Activated CD4-positive, alpha-beta memory T cell treated with anti-CD3 and anti-CD28 coated beads, Interleukin-2, amount 10 ng/mL, durations not matched to agents 7 days and 5 days (primary cell): ENCODE measurements at regions not wholly inside any gene's neighbourhood (a gene's known extent, or its start where the extent isn't known, plus 50 kb on each side); places are given as distances from the start of the nearest gene placed in this dataset.
"Not testable (repeated sequence)": the region's sequence is repeated elsewhere in the genome, so short reads cannot be mapped to it uniquely, and the experiment has no call there.

Source experiments
- CTCF ChIA-PET: fragments of 350-600 bp; sonication (Branson Sonifier 250); formaldehyde crosslinking; loops from one replicate; lab custom pipeline; 2021; ENCODE audit warnings: antibody characterized with exemption, inconsistent platforms; lab: Charles Lee
- POLR2A ChIA-PET: fragments of 350-600 bp; sonication (Branson Sonifier 250); formaldehyde crosslinking; loops from one replicate; lab custom pipeline; 2021; ENCODE audit warnings: antibody characterized with exemption; lab: Charles Lee
- DNase-seq: peaks from one replicate; pipeline ENCODE4 v3.0.0-alpha.2; 2020
- H3K27ac Mint-ChIP-seq: one replicate; pipeline ENCODE4 v1.8.0; 2021; ENCODE audit warnings: mild to moderate bottlenecking, mixed read lengths
- H3K27me3 Mint-ChIP-seq: one replicate; pipeline ENCODE4 v1.8.0; 2021; ENCODE audit warnings: mixed read lengths
- H3K36me3 Mint-ChIP-seq: one replicate; pipeline ENCODE4 v1.8.0; 2021; ENCODE audit warnings: low read depth, mixed read lengths
- H3K4me1 Mint-ChIP-seq: one replicate; pipeline ENCODE4 v1.8.0; 2021; ENCODE audit warnings: mixed read lengths
- H3K4me3 Mint-ChIP-seq: one replicate; pipeline ENCODE4 v1.8.0; 2021; ENCODE audit warnings: mild to moderate bottlenecking, mixed read lengths
- H3K9me3 Mint-ChIP-seq: one replicate; pipeline ENCODE4 v1.8.0; 2021; ENCODE audit warnings: mixed read lengths

- no peaks in the 10 kb centered on the region for H3K27me3 Mint-ChIP-seq
- no peaks in the 10 kb centered on the region for H3K36me3 Mint-ChIP-seq
- no peak for DNase-seq
- H3K4me3 Mint-ChIP-seq: no peak overlapping the region
- no peaks in the 10 kb centered on the region for H3K4me1 Mint-ChIP-seq
- ChIA-PET CTCF (no interaction called here), POLR2A (no interaction called here)
- peaks cover 5% of the 10 kb centered on the region for H3K9me3 Mint-ChIP-seq
- H3K27ac Mint-ChIP-seq: no peak overlapping the region
Observed at GRCh38 chr7:79922894-79923293, 211.7 kb upstream of the GNAI1 start.

GRCh38 chr7:79921976-79922375 is 212.7 kb upstream of the GNAI1 start:
- H3K36me3 Mint-ChIP-seq: no peaks in the 10 kb centered on the region
- no peaks in the 10 kb centered on the region for H3K27me3 Mint-ChIP-seq
- H3K4me1 Mint-ChIP-seq: no peaks in the 10 kb centered on the region
- DNase-seq: no peak
- peaks cover 5% of the 10 kb centered on the region for H3K9me3 Mint-ChIP-seq
- ChIA-PET CTCF (no interaction called here), POLR2A (no interaction called here)
- H3K27ac Mint-ChIP-seq: no peak overlapping the region
- no peak overlapping the region for H3K4me3 Mint-ChIP-seq

- POLR2A ChIA-PET, H3K27ac Mint-ChIP-seq, H3K27me3 Mint-ChIP-seq, H3K4me1 Mint-ChIP-seq, H3K36me3 Mint-ChIP-seq, CTCF ChIA-PET, H3K4me3 Mint-ChIP-seq, DNase-seq: not testable (repeated sequence)
- peaks cover 10% of the 10 kb centered on the region for H3K9me3 Mint-ChIP-seq
Observed at GRCh38 chr7:79918632-79919031, 216.0 kb upstream of the GNAI1 start.

- H3K4me3 Mint-ChIP-seq, CTCF ChIA-PET, H3K4me1 Mint-ChIP-seq, H3K27me3 Mint-ChIP-seq, H3K9me3 Mint-ChIP-seq, H3K36me3 Mint-ChIP-seq, POLR2A ChIA-PET, DNase-seq, H3K27ac Mint-ChIP-seq: not testable (repeated sequence)
Observed at GRCh38 chr7:79915346-79915745, 219.3 kb upstream of the GNAI1 start.

- Mint-ChIP-seq H3K4me1 (no peaks in the 10 kb centered on the region), H3K27ac (no peak overlapping the region), H3K27me3 (no peaks in the 10 kb centered on the region), H3K36me3 (no peaks in the 10 kb centered on the region), H3K9me3 (peaks cover 7% of the 10 kb centered on the region), H3K4me3 (no peak overlapping the region)
- no peak for DNase-seq
- ChIA-PET CTCF (no interaction called here), POLR2A (no interaction called here)
Observed at GRCh38 chr7:79912213-79912633, 222.4 kb upstream of the GNAI1 start.

GRCh38 chr7:79911420-79911819 is 223.2 kb upstream of the GNAI1 start:
- Mint-ChIP-seq H3K4me1 (no peaks in the 10 kb centered on the region), H3K27ac (no peak overlapping the region), H3K27me3 (no peaks in the 10 kb centered on the region), H3K4me3 (no peak overlapping the region), H3K9me3 (peaks cover 5% of the 10 kb centered on the region), H3K36me3 (no peaks in the 10 kb centered on the region)
- POLR2A ChIA-PET: no interaction called here
- DNase-seq: no peak
- CTCF ChIA-PET: no interaction called here

- Mint-ChIP-seq H3K27ac (no peak overlapping the region), H3K36me3 (no peaks in the 10 kb centered on the region), H3K4me3 (no peak overlapping the region), H3K27me3 (no peaks in the 10 kb centered on the region), H3K9me3 (peaks cover 2% of the 10 kb centered on the region), H3K4me1 (no peaks in the 10 kb centered on the region)
- POLR2A ChIA-PET: no interaction called here
- no peak for DNase-seq
- CTCF ChIA-PET: no interaction called here
Observed at GRCh38 chr7:79909176-79909575, 225.5 kb upstream of the GNAI1 start.

- DNase-seq: no peak
- H3K4me1 Mint-ChIP-seq: no peaks in the 10 kb centered on the region
- peaks cover 2% of the 10 kb centered on the region for H3K9me3 Mint-ChIP-seq
- ChIA-PET CTCF (no interaction called here), POLR2A (no interaction called here)
- no peaks in the 10 kb centered on the region for H3K36me3 Mint-ChIP-seq
- no peak overlapping the region for H3K27ac Mint-ChIP-seq
- H3K27me3 Mint-ChIP-seq: no peaks in the 10 kb centered on the region
- no peak overlapping the region for H3K4me3 Mint-ChIP-seq
Observed at GRCh38 chr7:79897166-79897565, 237.5 kb upstream of the GNAI1 start.

GRCh38 chr7:79893991-79894390 is 240.6 kb upstream of the GNAI1 start:
- POLR2A ChIA-PET: no interaction called here
- Mint-ChIP-seq H3K4me1 (no peaks in the 10 kb centered on the region), H3K9me3 (no peaks in the 10 kb centered on the region), H3K4me3 (no peak overlapping the region), H3K36me3 (no peaks in the 10 kb centered on the region), H3K27ac (no peak overlapping the region), H3K27me3 (no peaks in the 10 kb centered on the region)
- DNase-seq: no peak
- CTCF ChIA-PET: no interaction called here

GRCh38 chr7:79882922-79883321 is 251.7 kb upstream of the GNAI1 start:
- Mint-ChIP-seq H3K4me3 (no peak overlapping the region), H3K27me3 (no peaks in the 10 kb centered on the region)

GRCh38 chr7:79880312-79880711 is 254.3 kb upstream of the GNAI1 start:
- H3K4me3 Mint-ChIP-seq: no peak overlapping the region
- H3K36me3 Mint-ChIP-seq: no peaks in the 10 kb centered on the region
- no peak overlapping the region for H3K27ac Mint-ChIP-seq
- DNase-seq: no peak
- no peaks in the 10 kb centered on the region for H3K4me1 Mint-ChIP-seq
- ChIA-PET POLR2A (no interaction called here), CTCF (no interaction called here)
- no peaks in the 10 kb centered on the region for H3K27me3 Mint-ChIP-seq
- no peaks in the 10 kb centered on the region for H3K9me3 Mint-ChIP-seq

More at GRCh38 chr7:79882922-79883321, 251.7 kb upstream of the GNAI1 start:
- no peaks in the 10 kb centered on the region for H3K36me3 Mint-ChIP-seq
- H3K9me3 Mint-ChIP-seq: no peaks in the 10 kb centered on the region
- H3K4me1 Mint-ChIP-seq: no peaks in the 10 kb centered on the region
- CTCF ChIA-PET: no interaction called here
- POLR2A ChIA-PET: no interaction called here
- H3K27ac Mint-ChIP-seq: no peak overlapping the region
- DNase-seq: no peak

- Mint-ChIP-seq H3K4me3 (no peak overlapping the region), H3K27ac (no peak overlapping the region), H3K9me3 (no peaks in the 10 kb centered on the region), H3K27me3 (no peaks in the 10 kb centered on the region), H3K4me1 (no peaks in the 10 kb centered on the region), H3K36me3 (no peaks in the 10 kb centered on the region)
- POLR2A ChIA-PET: no interaction called here
- no peak for DNase-seq
- CTCF ChIA-PET: no interaction called here
Observed at GRCh38 chr7:79877874-79878465, 256.7 kb upstream of the GNAI1 start.

GRCh38 chr7:79876848-79877252 is 257.8 kb upstream of the GNAI1 start:
- DNase-seq: no peak
- no peaks in the 10 kb centered on the region for H3K9me3 Mint-ChIP-seq
- ChIA-PET CTCF (no interaction called here), POLR2A (no interaction called here)
- H3K27me3 Mint-ChIP-seq: no peaks in the 10 kb centered on the region
- H3K27ac Mint-ChIP-seq: no peak overlapping the region
- H3K4me1 Mint-ChIP-seq: no peaks in the 10 kb centered on the region
- H3K4me3 Mint-ChIP-seq: no peak overlapping the region
- no peaks in the 10 kb centered on the region for H3K36me3 Mint-ChIP-seq

GRCh38 chr7:79874797-79875196 is 259.8 kb upstream of the GNAI1 start:
- ChIA-PET POLR2A (no interaction called here), CTCF (no interaction called here)
- H3K9me3 Mint-ChIP-seq: peaks cover 3% of the 10 kb centered on the region
- H3K4me3 Mint-ChIP-seq: no peak overlapping the region
- no peaks in the 10 kb centered on the region for H3K36me3 Mint-ChIP-seq
- no peak overlapping the region for H3K27ac Mint-ChIP-seq
- no peak for DNase-seq
- H3K27me3 Mint-ChIP-seq: no peaks in the 10 kb centered on the region
- H3K4me1 Mint-ChIP-seq: no peaks in the 10 kb centered on the region
